Colonic mucosa (tissue), 4 donors: ENCODE measurements at regions not wholly inside any gene's neighbourhood (a gene's known extent, or its start where the extent isn't known, plus 50 kb on each side); places are given as distances from the start of the nearest gene placed in this dataset.

Source experiments
- DNase-seq: peaks from one replicate; pipeline ENCODE4 v3.0.0-alpha.2; 2020
- H3K27ac ChIP-seq: fragments of 200-600 bp; one replicate; pipeline ENCODE4 v1.8.0; 2021
- H3K27me3 ChIP-seq: fragments of 200-600 bp; one replicate; pipeline ENCODE4 v1.8.0; 2021
- H3K36me3 ChIP-seq: fragments of 200-600 bp; one replicate; pipeline ENCODE4 v1.8.0; 2021
- H3K4me1 ChIP-seq: fragments of 200-600 bp; one replicate; pipeline ENCODE4 v1.8.0; 2021; ENCODE audit warnings: mild to moderate bottlenecking
- H3K4me3 ChIP-seq: fragments of 200-600 bp; one replicate; pipeline ENCODE4 v1.8.0; 2021
- H3K9ac ChIP-seq, 2 donors: one replicate each; pipeline ENCODE4 v1.7.0; 2013; ENCODE audit warnings: control low read depth in 2 of 2, low read depth in 2 of 2, low read length in 2 of 2
- H3K9me3 ChIP-seq: fragments of 200-600 bp; one replicate; pipeline ENCODE4 v1.8.0; 2021
- CTCF ChIP-seq: fragments of 200-600 bp; IDR thresholded peaks from one replicate; pipeline ENCODE4 v1.8.0; 2022; ENCODE audit warnings: antibody characterized with exemption, mild to moderate bottlenecking
- intact Hi-C: fragments of 100-400 bp; cut with DNase I; formaldehyde crosslinking; loops from one replicate; pipeline ENCODE4 v1.14.1; 2022
- donor health status: healthy.
- donor health status: DM: no; HTN: no; CAD: no.
- donor health status: DM: no; HTN: no; CAD: no.

DNA sequence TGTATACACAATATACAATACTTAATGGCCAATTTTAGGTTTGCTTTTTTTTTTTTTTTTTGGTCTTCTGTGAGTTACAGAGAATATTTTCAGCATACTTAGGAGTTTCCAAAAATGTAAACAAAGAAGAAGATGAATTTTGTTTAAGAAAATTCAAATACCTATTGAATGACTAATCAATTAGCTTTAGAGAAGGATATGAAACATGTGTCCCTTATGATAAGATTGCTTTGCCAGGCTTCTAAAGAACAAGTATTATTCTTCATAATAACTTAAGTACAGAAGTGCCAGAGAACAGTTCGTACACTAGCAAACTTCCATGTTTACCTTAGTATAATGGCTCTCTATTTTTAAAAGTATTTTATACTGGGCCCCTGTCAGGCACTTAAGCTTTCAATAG is 1191.0 kb upstream of the NCAM2 start:
- Histone ChIP-seq H3K27me3 (no peaks in the 10 kb centered on the region), H3K36me3 (no peaks in the 10 kb centered on the region), H3K9me3 (no peaks in the 10 kb centered on the region), H3K4me1 (no peaks in the 10 kb centered on the region), H3K4me3 (no peak overlapping the region), H3K9ac (no peak overlapping the region), H3K27ac (no peak overlapping the region)
- TF ChIP-seq CTCF: no peak
- intact Hi-C loops: no loop called here
- DNase-seq: no peak

- H3K36me3 ChIP-seq: no peaks in the 10 kb centered on the region
- no peak for TF ChIP-seq CTCF
- H3K9ac ChIP-seq: no peak overlapping the region
- intact Hi-C loops: no loop called here
- no peaks in the 10 kb centered on the region for H3K4me1 ChIP-seq
- H3K27me3 ChIP-seq: no peaks in the 10 kb centered on the region
- no peak for DNase-seq
- no peak overlapping the region for H3K4me3 ChIP-seq
- H3K27ac ChIP-seq: no peak overlapping the region
- no peaks in the 10 kb centered on the region for H3K9me3 ChIP-seq
Observed at GRCh38 chr21:19810779-19811178, 1187.4 kb upstream of the NCAM2 start.

DNA sequence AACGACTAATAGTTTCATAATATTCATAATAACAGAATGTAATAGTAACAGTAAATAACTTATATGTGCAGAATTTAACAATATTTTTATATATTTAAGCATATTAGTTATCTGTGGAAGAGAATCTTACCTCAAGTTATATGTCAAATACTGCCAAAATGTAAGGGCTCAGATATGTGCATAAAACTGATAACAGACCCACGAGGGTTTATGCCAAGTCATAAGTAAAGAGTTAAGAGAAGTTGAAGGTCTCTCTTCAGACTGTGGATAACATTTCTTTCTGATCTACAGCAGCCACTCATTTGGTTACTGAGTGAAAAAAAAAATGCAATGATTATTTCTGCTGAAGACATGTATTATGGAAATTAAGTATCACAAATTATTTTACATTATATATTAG is 1167.8 kb upstream of the NCAM2 start:
- intact Hi-C loops: no loop called here
- no peak for TF ChIP-seq CTCF
- Histone ChIP-seq H3K9ac (no peak overlapping the region), H3K27me3 (no peaks in the 10 kb centered on the region), H3K27ac (no peak overlapping the region), H3K36me3 (no peaks in the 10 kb centered on the region), H3K9me3 (no peaks in the 10 kb centered on the region), H3K4me1 (no peaks in the 10 kb centered on the region), H3K4me3 (no peak overlapping the region)
- no peak for DNase-seq

- no peak for TF ChIP-seq CTCF
- H3K9ac ChIP-seq: no peak overlapping the region
- no peak overlapping the region for H3K4me3 ChIP-seq
- H3K4me1 ChIP-seq: no peaks in the 10 kb centered on the region
- H3K27me3 ChIP-seq: no peaks in the 10 kb centered on the region
- H3K9me3 ChIP-seq: no peaks in the 10 kb centered on the region
- no peak overlapping the region for H3K27ac ChIP-seq
- H3K36me3 ChIP-seq: no peaks in the 10 kb centered on the region
- DNase-seq: no peak
- intact Hi-C loops: no loop called here
Observed at GRCh38 chr21:19832551-19832950, 1165.7 kb upstream of the NCAM2 start.

DNA sequence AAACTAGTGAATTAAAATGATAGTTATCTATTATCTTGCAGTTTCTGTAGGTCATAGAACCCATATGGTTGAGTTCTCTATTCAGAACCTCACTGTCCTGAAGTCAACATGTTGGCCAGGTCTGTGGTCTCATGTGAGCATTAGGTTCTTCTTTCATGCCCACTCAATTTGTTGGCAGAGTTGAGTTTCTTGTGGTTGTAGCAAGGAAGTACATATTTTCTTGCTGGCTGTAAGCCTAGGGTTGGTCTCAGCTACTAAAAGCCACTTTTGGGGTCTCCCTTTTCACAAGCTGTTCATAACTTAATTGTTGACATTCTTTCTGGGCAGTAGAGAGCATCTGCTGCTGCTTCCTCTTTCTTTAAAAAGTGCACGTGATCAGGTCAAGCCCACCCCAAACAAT is 1165.1 kb upstream of the NCAM2 start:
- H3K36me3 ChIP-seq: no peaks in the 10 kb centered on the region
- no peak for TF ChIP-seq CTCF
- no peaks in the 10 kb centered on the region for H3K27me3 ChIP-seq
- H3K4me1 ChIP-seq: no peaks in the 10 kb centered on the region
- no peak overlapping the region for H3K4me3 ChIP-seq
- no peak overlapping the region for H3K27ac ChIP-seq
- H3K9me3 ChIP-seq: no peaks in the 10 kb centered on the region
- DNase-seq: no peak
- H3K9ac ChIP-seq: no peak overlapping the region
- intact Hi-C loops: no loop called here

DNA sequence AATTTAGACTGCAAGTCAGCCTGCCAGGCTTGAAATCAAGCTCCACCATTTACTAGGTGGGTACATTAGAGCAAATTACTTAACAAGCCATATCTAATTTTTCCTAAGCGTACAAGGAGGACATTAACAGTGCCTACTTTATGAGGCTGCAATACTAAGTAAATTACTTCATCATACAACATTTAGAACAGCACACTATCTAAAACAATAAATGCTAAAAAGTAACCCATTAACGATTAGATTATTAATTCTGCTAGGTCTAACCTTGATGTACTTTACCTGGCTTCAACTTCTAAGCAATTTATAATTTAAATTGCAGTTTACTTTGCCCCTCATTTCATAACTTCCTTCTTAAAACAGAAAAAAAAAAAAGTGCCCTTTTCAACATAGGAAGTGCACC is 1155.6 kb upstream of the NCAM2 start:
- no peaks in the 10 kb centered on the region for H3K27me3 ChIP-seq
- intact Hi-C loops: no loop called here
- no peak overlapping the region for H3K4me3 ChIP-seq
- no peaks in the 10 kb centered on the region for H3K9me3 ChIP-seq
- no peaks in the 10 kb centered on the region for H3K36me3 ChIP-seq
- TF ChIP-seq CTCF: no peak
- no peaks in the 10 kb centered on the region for H3K4me1 ChIP-seq
- no peak overlapping the region for H3K27ac ChIP-seq
- H3K9ac ChIP-seq: no peak overlapping the region
- DNase-seq: no peak
